ENCODE measurements at regions not wholly inside any gene's neighbourhood (a gene's known extent, or its start where the extent isn't known, plus 50 kb on each side); places are given as distances from the start of the nearest gene placed in this dataset.

- TF ChIP-seq, protein P1, sequence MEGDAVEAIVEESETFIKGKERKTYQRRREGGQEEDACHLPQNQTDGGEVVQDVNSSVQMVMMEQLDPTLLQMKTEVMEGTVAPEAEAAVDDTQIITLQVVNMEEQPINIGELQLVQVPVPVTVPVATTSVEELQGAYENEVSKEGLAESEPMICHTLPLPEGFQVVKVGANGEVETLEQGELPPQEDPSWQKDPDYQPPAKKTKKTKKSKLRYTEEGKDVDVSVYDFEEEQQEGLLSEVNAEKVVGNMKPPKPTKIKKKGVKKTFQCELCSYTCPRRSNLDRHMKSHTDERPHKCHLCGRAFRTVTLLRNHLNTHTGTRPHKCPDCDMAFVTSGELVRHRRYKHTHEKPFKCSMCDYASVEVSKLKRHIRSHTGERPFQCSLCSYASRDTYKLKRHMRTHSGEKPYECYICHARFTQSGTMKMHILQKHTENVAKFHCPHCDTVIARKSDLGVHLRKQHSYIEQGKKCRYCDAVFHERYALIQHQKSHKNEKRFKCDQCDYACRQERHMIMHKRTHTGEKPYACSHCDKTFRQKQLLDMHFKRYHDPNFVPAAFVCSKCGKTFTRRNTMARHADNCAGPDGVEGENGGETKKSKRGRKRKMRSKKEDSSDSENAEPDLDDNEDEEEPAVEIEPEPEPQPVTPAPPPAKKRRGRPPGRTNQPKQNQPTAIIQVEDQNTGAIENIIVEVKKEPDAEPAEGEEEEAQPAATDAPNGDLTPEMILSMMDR (IDR thresholded peaks at IDR 0.05), result no peak
- ATAC-seq, result no peak
- no peaks in the 10 kb centered on the region for H3K9me3 ChIP-seq
- intact Hi-C loops (cut with DNase I, micrococcal nuclease), result no loop called here
- H3K4me1 ChIP-seq (ENCODE audit: low read depth), result no peaks in the 10 kb centered on the region
- H3K4me3 ChIP-seq, result no peak overlapping the region
- no peaks in the 10 kb centered on the region for H3K36me3 ChIP-seq (ENCODE audit: low read depth)
- DNase-seq, result no peak
These were observed 166.7 kb upstream of the SUCLG2 start for GRCh38 chr3:67821135-67821534.

DNA sequence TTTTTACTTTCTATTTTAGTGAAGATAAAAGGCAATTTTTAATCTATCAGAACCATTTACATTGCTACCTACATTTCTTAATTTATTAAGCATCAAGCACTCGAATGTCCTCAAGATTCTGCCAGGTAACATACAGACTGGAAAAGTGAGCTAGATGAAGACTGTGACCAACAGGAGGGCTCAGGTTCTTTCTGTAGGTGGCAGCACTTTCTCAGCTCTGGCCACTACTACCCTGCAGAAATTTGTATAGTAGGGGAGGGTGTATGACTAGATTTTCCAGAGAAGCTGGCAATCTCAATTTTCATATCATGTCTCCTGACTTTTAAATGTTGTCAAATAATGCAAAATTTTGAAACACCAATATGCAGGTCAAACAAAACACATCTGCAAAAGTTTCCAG is 165.0 kb upstream of the SUCLG2 start:
- no peaks in the 10 kb centered on the region for H3K9me3 ChIP-seq
- DNase-seq (peak in 1 of 3 donors; percentile 40), ATAC-seq (peak; percentile 47)
- TF ChIP-seq, protein P1 (IDR thresholded peaks at IDR 0.05), result no peak
- no peaks in the 10 kb centered on the region for H3K4me1 ChIP-seq (ENCODE audit: low read depth)
- intact Hi-C loops (cut with DNase I, micrococcal nuclease), result no loop called here
- H3K4me3 ChIP-seq, result no peak overlapping the region
- H3K36me3 ChIP-seq (ENCODE audit: low read depth), result no peaks in the 10 kb centered on the region

GRCh38 chr3:67809370-67809935 is 155.0 kb upstream of the SUCLG2 start:
- Histone ChIP-seq H3K36me3 (ENCODE audit: low read depth) (no peaks in the 10 kb centered on the region), H3K4me1 (ENCODE audit: low read depth) (no peaks in the 10 kb centered on the region), H3K4me3 (no peak overlapping the region), H3K9me3 (no peaks in the 10 kb centered on the region)
- TF ChIP-seq, protein P1 (IDR thresholded peaks at IDR 0.05), result no peak
- intact Hi-C loops (cut with DNase I, micrococcal nuclease), result no loop called here
- ATAC-seq (no peak), DNase-seq (no peak)

DNA sequence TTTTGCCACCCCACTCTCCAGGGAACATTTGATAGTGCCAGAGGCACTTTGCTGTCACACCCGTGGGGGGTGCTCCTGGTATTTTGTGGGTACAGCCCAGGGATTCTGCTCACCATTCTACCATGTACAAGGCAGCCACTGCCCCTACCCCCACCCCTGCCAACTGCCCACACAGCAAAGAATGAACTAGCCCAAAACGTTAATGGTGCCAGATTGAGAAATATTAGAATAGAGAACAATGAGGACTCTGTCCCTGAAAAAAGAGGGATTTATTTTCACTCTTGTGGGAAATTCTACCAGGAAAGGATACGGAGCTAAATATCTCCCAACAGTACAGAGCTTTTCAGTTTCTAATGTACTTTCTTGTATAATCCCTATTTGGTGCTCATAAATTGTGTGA is 154.5 kb upstream of the SUCLG2 start:
- intact Hi-C loops (cut with DNase I, micrococcal nuclease), result no loop called here
- Histone ChIP-seq H3K4me3 (no peak overlapping the region), H3K4me1 (ENCODE audit: low read depth) (no peaks in the 10 kb centered on the region), H3K36me3 (ENCODE audit: low read depth) (no peaks in the 10 kb centered on the region), H3K9me3 (no peaks in the 10 kb centered on the region)
- DNase-seq (no peak), ATAC-seq (no peak)
- TF ChIP-seq, protein P1 (IDR thresholded peaks at IDR 0.05), result no peak

- Histone ChIP-seq H3K9me3 (no peaks in the 10 kb centered on the region), H3K4me3 (no peak overlapping the region), H3K4me1 (ENCODE audit: low read depth) (no peaks in the 10 kb centered on the region), H3K36me3 (ENCODE audit: low read depth) (no peaks in the 10 kb centered on the region)
- TF ChIP-seq, protein P1 (IDR thresholded peaks at IDR 0.05), result no peak
- intact Hi-C loops (cut with DNase I, micrococcal nuclease), result no loop called here
- DNase-seq, result no peak
- ATAC-seq, result no peak
These were observed 150.2 kb upstream of the SUCLG2 start for GRCh38 chr3:67804578-67804977.

- TF ChIP-seq, protein P1 (IDR thresholded peaks at IDR 0.05), result no peak
- no peak overlapping the region for H3K4me3 ChIP-seq
- no peaks in the 10 kb centered on the region for H3K4me1 ChIP-seq (ENCODE audit: low read depth)
- H3K36me3 ChIP-seq (ENCODE audit: low read depth), result no peaks in the 10 kb centered on the region
- H3K9me3 ChIP-seq, result no peaks in the 10 kb centered on the region
- intact Hi-C loops (cut with DNase I, micrococcal nuclease), result no loop called here
- no peak for DNase-seq
- no peak for ATAC-seq
These were observed 149.7 kb upstream of the SUCLG2 start for GRCh38 chr3:67804089-67804488.

Measured in mucosa of descending colon (tissue), 3 donors.